Omental fat pad (tissue), 3 donors: ENCODE measurements at regions not wholly inside any gene's neighbourhood (a gene's known extent, or its start where the extent isn't known, plus 50 kb on each side); places are given as distances from the start of the nearest gene placed in this dataset.

Experiments
- ATAC-seq: fragments of 150-250 bp; one replicate; pipeline ENCODE4 v1.9.1; 2016; ENCODE audit warnings: mild to moderate bottlenecking, moderate library complexity; ENCODE audit not compliant: low FRiP score
- DNase-seq: peaks from one replicate; pipeline ENCODE4 v3.0.0-alpha.2; 2019; ENCODE audit warnings: low spot score
- CTCF ChIP-seq, 3 donors: fragments of 450-650 bp; IDR thresholded peaks; one replicate each; pipeline ENCODE4 v1.5.1; 2016 to 2017; ENCODE audit warnings: antibody characterized with exemption in 3 of 3, mild to moderate bottlenecking in 3 of 3, moderate library complexity in 2 of 3

- no peak for ATAC-seq
- no peak for TF ChIP-seq CTCF (IDR thresholded peaks at IDR 0.05)
- no peak for DNase-seq
Observed at GRCh38 chr6:82419132-82419581, 55.5 kb downstream of the TPBG start.

GRCh38 chr6:82419859-82420258 lies 56.2 kb downstream of the TPBG start:
- TF ChIP-seq CTCF (IDR thresholded peaks at IDR 0.05): no peak

GRCh38 chr6:82430611-82431010 lies 67.0 kb downstream of the TPBG start:
- no peak for DNase-seq
- no peak for ATAC-seq
- no peak for TF ChIP-seq CTCF (IDR thresholded peaks at IDR 0.05)

More at GRCh38 chr6:82419859-82420258, 56.2 kb downstream of the TPBG start:
- no peak for DNase-seq
- ATAC-seq: no peak

- no peak for ATAC-seq
- DNase-seq: no peak
- no peak for TF ChIP-seq CTCF (IDR thresholded peaks at IDR 0.05)
Observed at GRCh38 chr6:82436740-82437139, 73.1 kb downstream of the TPBG start.

- DNase-seq: no peak
- ATAC-seq: no peak
- no peak for TF ChIP-seq CTCF (IDR thresholded peaks at IDR 0.05)
Observed at GRCh38 chr6:82437701-82438100, 74.1 kb downstream of the TPBG start.

- ATAC-seq (no peak), DNase-seq (no peak)
- TF ChIP-seq CTCF (IDR thresholded peaks at IDR 0.05): no peak
Observed at GRCh38 chr6:82441047-82441855, 77.6 kb downstream of the TPBG start.
